C4-2B (cell line): ENCODE measurements at regions not wholly inside any gene's neighbourhood (a gene's known extent, or its start where the extent isn't known, plus 50 kb on each side); places are given as distances from the start of the nearest gene placed in this dataset.

Source experiments
- CTCF ChIP-seq: fragments of 450-650 bp; conservative IDR thresholded peaks from 2 replicates; pipeline ENCODE4 v1.5.1; 2017; ENCODE audit warnings: mild to moderate bottlenecking
- ZFX ChIP-seq: fragments of 450-650 bp; IDR thresholded peaks from 2 replicates; pipeline ENCODE4 v1.6.1; 2017

GRCh38 chr14:27320261-27320660, 722.4 kb upstream of the NOVA1 start:
- TF ChIP-seq CTCF (no peak), ZFX (no peak)
